HG03060 (cell line): ENCODE measurements at regions not wholly inside any gene's neighbourhood (a gene's known extent, or its start where the extent isn't known, plus 50 kb on each side); places are given as distances from the start of the nearest gene placed in this dataset.

Experiments
- ATAC-seq: cut with Tn5 transposase; IDR thresholded peaks from one replicate; pipeline ENCODE4 v1.9.1; 2021; ENCODE audit warnings: low read depth, moderate number of reproducible peaks; ENCODE audit not compliant: unreplicated experiment

DNA sequence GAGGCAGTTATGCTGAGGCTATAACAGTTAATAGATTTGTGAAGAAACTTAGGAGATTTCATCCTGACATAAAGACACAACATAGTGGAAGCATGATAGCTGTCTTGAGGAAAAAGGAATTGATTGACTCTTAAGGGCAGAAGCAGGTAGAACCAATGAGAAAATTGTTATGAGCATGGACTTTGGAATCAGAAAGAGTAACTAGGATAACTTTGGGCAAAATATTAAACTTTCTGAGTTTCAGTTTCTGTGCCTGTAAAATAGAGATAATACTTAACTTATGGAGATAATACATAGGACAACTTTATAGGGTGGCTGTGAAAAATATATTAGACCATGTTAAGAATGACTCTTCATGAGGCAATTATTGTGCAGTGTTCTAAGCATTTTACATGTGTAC lies 696.5 kb downstream of the CDH11 start:
- no peak for ATAC-seq

DNA sequence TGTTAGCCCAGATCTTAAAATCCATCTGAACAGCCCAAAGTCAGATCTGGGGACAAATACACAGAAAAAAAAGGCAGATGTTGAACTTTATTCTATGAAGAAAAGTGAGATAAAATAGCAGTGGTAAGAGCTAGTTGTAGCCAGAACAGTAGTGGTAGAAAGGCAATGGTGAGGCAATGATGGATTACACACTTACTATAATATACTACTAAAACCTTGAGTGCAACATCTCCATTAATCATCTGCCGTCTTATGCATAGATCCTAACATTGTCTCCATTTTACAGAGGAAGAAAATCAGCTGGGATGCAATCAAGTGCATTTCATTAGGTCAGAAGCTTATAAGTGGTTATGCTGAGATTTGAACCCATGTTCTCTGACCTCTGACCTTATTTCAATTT lies 699.6 kb downstream of the CDH11 start:
- ATAC-seq = no peak

GRCh38 chr16:64421515-64421914 lies 700.3 kb downstream of the CDH11 start:
- no peak for ATAC-seq

DNA sequence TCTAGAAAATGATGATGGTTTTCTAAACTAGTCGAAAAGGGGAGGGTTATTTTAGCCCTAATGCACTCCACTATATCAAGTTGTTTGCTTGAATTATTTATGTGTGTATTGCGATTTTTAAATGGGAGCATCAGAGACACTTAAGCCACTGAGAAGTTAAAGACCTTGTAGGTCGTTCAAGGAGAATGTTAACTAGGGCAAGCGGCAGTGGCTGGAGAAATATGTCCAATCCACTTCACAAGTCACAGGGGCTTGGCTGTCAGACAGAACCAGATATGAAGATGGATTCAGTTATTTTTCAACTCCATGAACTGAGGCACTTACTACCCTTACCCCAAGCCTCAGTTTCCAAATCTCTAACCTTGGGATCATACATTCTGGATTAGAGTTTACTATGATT lies 702.0 kb downstream of the CDH11 start:
- ATAC-seq = no peak

- no peak for ATAC-seq
These were observed 704.1 kb downstream of the CDH11 start for GRCh38 chr16:64417711-64418227.

- no peak for ATAC-seq
These were observed 705.5 kb downstream of the CDH11 start for GRCh38 chr16:64416216-64417005.

- no peak for ATAC-seq
These were observed 709.1 kb downstream of the CDH11 start for GRCh38 chr16:64412578-64413280.

GRCh38 chr16:64410306-64410705 lies 711.6 kb downstream of the CDH11 start:
- ATAC-seq = no peak

DNA sequence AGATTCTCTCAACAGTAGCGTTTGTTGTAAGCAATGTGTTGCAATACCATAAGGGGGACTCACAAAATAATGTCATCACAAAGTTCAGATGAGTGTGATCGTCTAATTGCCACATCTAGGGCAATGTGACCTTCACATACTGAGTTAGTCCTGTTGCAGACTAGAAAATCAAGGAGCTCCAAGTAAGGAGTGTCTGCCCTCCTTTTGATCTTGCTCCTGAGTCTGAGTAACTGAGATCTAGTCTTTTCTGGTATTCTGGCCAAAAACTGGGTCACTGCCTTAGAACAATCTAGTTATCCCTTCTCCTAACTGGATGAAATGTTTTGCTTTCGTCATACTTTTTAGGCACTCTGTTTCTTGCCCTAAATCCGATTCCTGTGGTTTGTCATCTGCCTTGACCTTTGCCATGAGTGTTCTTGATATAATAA lies 712.1 kb downstream of the CDH11 start:
- no peak for ATAC-seq

DNA sequence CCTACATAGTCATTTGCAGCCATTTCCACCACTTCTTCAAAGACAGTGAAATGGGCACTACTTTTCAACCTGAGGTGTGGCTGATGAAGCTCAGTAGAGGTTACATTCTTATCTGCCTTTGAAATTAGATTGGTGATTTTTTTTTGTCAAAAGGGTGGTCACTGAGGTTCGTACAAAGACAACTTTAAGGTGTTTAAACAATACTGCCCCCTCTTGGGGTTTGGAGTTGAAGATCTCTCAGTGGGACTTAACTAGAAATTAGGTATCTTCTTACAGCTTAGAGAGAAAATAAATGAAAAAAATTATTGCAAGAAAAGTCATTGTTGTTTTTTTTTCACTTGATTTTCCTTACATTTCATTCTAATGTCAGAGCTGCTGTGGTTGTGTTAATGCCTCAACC lies 713.2 kb downstream of the CDH11 start:
- ATAC-seq = no peak

- ATAC-seq = no peak
These were observed 715.1 kb downstream of the CDH11 start for GRCh38 chr16:64406770-64407181.

GRCh38 chr16:64403352-64403751 lies 718.5 kb downstream of the CDH11 start:
- no peak for ATAC-seq

DNA sequence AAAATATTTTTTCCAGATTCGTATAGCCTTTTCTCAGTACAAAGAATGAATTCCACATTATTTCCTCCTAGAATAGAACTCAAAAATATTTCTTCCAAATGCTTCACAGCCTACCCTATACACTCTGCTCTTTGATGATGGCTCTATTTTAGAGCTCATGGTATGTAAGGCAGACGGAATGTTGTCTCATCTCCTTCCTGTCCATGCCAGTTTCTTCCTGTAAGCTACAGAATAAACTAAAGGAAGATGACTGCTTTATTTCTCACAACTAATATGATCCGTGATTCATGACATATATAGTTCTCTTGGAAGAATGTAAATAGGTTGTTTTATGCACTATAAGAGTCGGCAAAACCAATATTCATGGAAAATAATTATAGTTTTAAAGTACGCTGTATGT lies 723.1 kb downstream of the CDH11 start:
- ATAC-seq = no peak

GRCh38 chr16:64397945-64398508 lies 723.8 kb downstream of the CDH11 start:
- ATAC-seq = no peak

- ATAC-seq = no peak
These were observed 724.8 kb downstream of the CDH11 start for GRCh38 chr16:64397042-64397441.

GRCh38 chr16:64394061-64394460 lies 727.8 kb downstream of the CDH11 start:
- ATAC-seq = no peak

- no peak for ATAC-seq
These were observed 729.4 kb downstream of the CDH11 start for GRCh38 chr16:64392456-64392855.

DNA sequence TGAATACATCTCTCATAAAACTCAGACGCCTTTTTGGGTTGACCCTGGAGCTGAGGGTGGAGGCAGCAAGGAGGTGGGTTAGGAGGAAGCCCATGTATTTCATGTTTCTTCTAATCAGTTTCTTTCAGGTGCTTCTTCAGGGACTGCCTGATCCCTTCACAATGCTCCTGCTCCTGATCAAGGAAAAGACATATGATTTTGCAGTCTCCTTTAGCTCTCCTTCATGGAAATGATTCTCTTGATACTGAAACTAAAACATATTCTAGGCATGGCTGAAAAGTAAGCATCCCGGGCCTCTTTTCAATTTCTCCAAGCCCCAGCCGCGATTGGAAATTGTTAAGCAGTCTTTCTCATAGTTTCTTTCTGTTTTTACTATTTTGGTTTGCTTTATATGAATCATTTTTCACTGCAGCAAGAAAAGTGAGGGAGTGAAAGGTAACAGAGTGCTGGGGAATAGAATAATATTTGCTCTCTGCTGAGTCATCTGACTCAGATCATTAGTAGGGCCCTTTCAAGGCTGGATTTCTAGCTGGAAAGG lies 730.7 kb downstream of the CDH11 start:
- ATAC-seq = no peak

DNA sequence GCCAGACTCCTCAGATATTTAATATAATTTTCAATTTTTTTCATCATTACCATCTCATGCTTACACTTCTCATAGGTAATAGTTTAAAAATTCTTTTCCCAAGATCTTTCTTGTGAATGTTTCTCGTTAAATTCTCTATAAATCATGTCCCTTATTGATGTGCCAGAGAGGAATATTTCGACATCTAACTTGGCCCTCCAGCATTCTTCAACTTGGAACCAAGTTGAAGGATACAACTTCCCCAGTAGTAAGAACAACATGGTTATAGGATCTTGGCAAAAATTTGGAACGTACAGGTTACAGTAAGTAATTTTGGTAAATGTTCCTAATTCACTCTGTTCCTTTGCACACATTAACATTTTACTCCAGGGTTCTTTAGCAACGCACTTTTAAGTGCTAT lies 731.8 kb downstream of the CDH11 start:
- ATAC-seq = no peak

GRCh38 chr16:64384636-64385035 lies 737.2 kb downstream of the CDH11 start:
- ATAC-seq = no peak

DNA sequence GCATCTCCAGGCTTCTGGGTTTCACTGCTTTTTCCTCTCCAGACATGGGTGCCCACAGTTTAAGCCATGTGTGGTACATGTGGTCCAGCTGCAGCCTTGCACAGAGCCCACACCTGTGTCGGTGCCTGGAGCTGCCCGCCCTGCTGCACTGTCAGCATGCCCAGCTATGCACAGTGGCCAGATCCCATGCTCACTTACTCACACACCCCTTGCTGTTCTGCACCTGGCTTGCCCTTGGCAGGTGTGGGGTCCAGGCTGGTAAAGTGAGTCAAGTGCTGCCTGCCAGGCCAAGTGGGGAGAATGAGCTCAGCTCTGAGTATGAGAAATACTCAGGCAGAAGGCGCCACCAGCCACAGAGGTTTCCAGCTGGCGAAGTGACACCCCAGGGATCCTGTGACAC lies 739.9 kb downstream of the CDH11 start:
- ATAC-seq = no peak
